ENCODE measurements at regions not wholly inside any gene's neighbourhood (a gene's known extent, or its start where the extent isn't known, plus 50 kb on each side); places are given as distances from the start of the nearest gene placed in this dataset.

DNA sequence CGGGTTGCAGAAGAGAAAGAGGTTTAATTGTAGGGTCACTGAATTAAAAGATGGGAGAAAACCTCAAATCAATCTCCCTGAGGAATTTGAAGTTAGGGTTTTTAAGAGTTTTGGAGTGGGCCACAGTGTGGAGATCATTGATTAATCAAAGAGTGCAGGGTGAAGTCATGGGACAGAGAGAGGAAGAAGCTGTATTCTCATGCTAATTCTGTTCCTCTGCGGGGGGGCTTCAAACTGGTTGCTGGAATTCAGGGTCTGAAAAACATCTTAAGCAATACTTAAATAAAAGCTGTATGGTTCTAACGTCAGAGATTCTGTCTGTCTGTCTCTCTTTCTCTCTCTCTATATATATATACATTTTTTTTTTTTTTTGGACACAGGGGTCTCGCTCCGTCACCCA is 169.8 kb upstream of the SPATS2L start:
- CTCF ChIA-PET (ENCODE audit: unreplicated experiment) = no interaction called here
- intact Hi-C loops (cut with micrococcal nuclease; ENCODE audit: unreplicated experiment) = no loop called here
- H3K27ac ChIP-seq (ENCODE audit: low read depth, low read length, poor library complexity, severe bottlenecking) = no peak overlapping the region
- H3K4me3 ChIP-seq (ENCODE audit: low read depth, low read length, poor library complexity, severe bottlenecking) = no peak overlapping the region
- no TSS peak for BruUV-seq (replicated peaks)
- H3K79me2 ChIP-seq (ENCODE audit: insufficient read depth, low read depth, low read length) = no peaks in the 10 kb centered on the region
- TF ChIP-seq, protein P1, sequence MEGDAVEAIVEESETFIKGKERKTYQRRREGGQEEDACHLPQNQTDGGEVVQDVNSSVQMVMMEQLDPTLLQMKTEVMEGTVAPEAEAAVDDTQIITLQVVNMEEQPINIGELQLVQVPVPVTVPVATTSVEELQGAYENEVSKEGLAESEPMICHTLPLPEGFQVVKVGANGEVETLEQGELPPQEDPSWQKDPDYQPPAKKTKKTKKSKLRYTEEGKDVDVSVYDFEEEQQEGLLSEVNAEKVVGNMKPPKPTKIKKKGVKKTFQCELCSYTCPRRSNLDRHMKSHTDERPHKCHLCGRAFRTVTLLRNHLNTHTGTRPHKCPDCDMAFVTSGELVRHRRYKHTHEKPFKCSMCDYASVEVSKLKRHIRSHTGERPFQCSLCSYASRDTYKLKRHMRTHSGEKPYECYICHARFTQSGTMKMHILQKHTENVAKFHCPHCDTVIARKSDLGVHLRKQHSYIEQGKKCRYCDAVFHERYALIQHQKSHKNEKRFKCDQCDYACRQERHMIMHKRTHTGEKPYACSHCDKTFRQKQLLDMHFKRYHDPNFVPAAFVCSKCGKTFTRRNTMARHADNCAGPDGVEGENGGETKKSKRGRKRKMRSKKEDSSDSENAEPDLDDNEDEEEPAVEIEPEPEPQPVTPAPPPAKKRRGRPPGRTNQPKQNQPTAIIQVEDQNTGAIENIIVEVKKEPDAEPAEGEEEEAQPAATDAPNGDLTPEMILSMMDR (conservative IDR thresholded peaks at IDR 0.05; ENCODE audit: low read length) = no peak
- TF ChIP-seq EZH2phosphoT487 (IDR thresholded peaks at IDR 0.05; ENCODE audit: borderline replicate concordance, low read depth, low read length) = no peak
- H3K4me1 ChIP-seq (ENCODE audit: insufficient read depth, low read length, poor library complexity, severe bottlenecking) = no peaks in the 10 kb centered on the region
- no peaks in the 10 kb centered on the region for H3K9me2 ChIP-seq (ENCODE audit: insufficient read depth, low read length)
- no peak overlapping the region for H2AFZ ChIP-seq (ENCODE audit: low read length)
- no peak for DNase-seq (ENCODE audit: low spot score)
- H3K4me2 ChIP-seq (ENCODE audit: low read length) = no peak overlapping the region
- no peaks in the 10 kb centered on the region for H4K20me1 ChIP-seq (ENCODE audit: insufficient read depth, low read length)
- no peaks in the 10 kb centered on the region for H3K9me3 ChIP-seq (ENCODE audit: low read length)
- H3K36me3 ChIP-seq (ENCODE audit: insufficient read depth, low read length) = no peaks in the 10 kb centered on the region
- POLR2A ChIA-PET = interaction anchor here (0.5 to 1.2 kb wide), 2 partner anchors 17 to 1182 kb away, joined by 3 to 5 read pairs; no protein-coding TSS in a partner anchor

- H3K4me1 ChIP-seq (ENCODE audit: insufficient read depth, low read length, poor library complexity, severe bottlenecking) = no peaks in the 10 kb centered on the region
- intact Hi-C loops (cut with micrococcal nuclease; ENCODE audit: unreplicated experiment) = no loop called here
These were observed 169.2 kb upstream of the SPATS2L start for GRCh38 chr2:200137271-200137670.

DNA sequence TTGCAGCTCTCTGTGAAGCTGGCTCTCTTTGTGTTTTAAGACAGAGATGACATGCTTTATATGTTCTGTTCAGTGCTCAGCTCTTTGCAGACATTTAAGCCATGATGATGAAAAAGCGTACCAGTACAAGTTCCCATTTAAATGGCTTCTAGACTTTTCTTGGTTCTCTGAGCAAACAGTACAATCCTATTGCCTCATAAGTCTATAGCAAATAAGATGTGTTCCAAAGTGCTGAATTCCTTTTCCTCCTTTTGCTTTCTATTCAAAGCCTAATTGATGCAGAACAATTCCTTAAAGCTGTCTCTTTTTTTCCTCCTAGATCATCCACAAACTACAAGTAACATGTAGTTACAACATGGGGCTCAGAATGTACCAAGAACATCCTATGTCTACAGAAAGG is 168.8 kb upstream of the SPATS2L start:
- ChIA-PET CTCF (ENCODE audit: unreplicated experiment) (no interaction called here), POLR2A (interaction anchor here (1.2 kb wide), 1 partner anchor 18 kb away, joined by 3 read pairs; no protein-coding TSS in a partner anchor)
- intact Hi-C loops (cut with micrococcal nuclease; ENCODE audit: unreplicated experiment) = no loop called here
- no peaks in the 10 kb centered on the region for H3K9me2 ChIP-seq (ENCODE audit: insufficient read depth, low read length)
- DNase-seq (ENCODE audit: low spot score) = no peak
- no peaks in the 10 kb centered on the region for H3K9me3 ChIP-seq (ENCODE audit: low read length)
- H2AFZ ChIP-seq (ENCODE audit: low read length) = no peak overlapping the region
- no peak overlapping the region for H3K4me2 ChIP-seq (ENCODE audit: low read length)
- H3K4me3 ChIP-seq (ENCODE audit: low read depth, low read length, poor library complexity, severe bottlenecking) = no peak overlapping the region
- H3K27ac ChIP-seq (ENCODE audit: low read depth, low read length, poor library complexity, severe bottlenecking) = no peak overlapping the region
- no TSS peak for BruUV-seq (replicated peaks)
- H3K79me2 ChIP-seq (ENCODE audit: insufficient read depth, low read depth, low read length) = no peaks in the 10 kb centered on the region
- TF ChIP-seq EZH2phosphoT487 (IDR thresholded peaks at IDR 0.05; ENCODE audit: borderline replicate concordance, low read depth, low read length) = no peak
- TF ChIP-seq, protein P1 (conservative IDR thresholded peaks at IDR 0.05; ENCODE audit: low read length) = no peak
- H3K36me3 ChIP-seq (ENCODE audit: insufficient read depth, low read length) = no peaks in the 10 kb centered on the region
- H3K4me1 ChIP-seq (ENCODE audit: insufficient read depth, low read length, poor library complexity, severe bottlenecking) = no peaks in the 10 kb centered on the region
- no peaks in the 10 kb centered on the region for H4K20me1 ChIP-seq (ENCODE audit: insufficient read depth, low read length)

More at GRCh38 chr2:200137271-200137670, 169.2 kb upstream of the SPATS2L start:
- H4K20me1 ChIP-seq (ENCODE audit: insufficient read depth, low read length) = no peaks in the 10 kb centered on the region
- H3K79me2 ChIP-seq (ENCODE audit: insufficient read depth, low read depth, low read length) = no peaks in the 10 kb centered on the region
- no peak overlapping the region for H3K27ac ChIP-seq (ENCODE audit: low read depth, low read length, poor library complexity, severe bottlenecking)
- H3K4me3 ChIP-seq (ENCODE audit: low read depth, low read length, poor library complexity, severe bottlenecking) = no peak overlapping the region
- CTCF ChIA-PET (ENCODE audit: unreplicated experiment) = no interaction called here
- no peaks in the 10 kb centered on the region for H3K36me3 ChIP-seq (ENCODE audit: insufficient read depth, low read length)
- no peaks in the 10 kb centered on the region for H3K9me3 ChIP-seq (ENCODE audit: low read length)
- no peak overlapping the region for H3K4me2 ChIP-seq (ENCODE audit: low read length)
- no peak for DNase-seq (ENCODE audit: low spot score)
- TF ChIP-seq EZH2phosphoT487 (IDR thresholded peaks at IDR 0.05; ENCODE audit: borderline replicate concordance, low read depth, low read length) = no peak
- TF ChIP-seq, protein P1 (conservative IDR thresholded peaks at IDR 0.05; ENCODE audit: low read length) = no peak
- POLR2A ChIA-PET = interaction anchor here (1.2 kb wide), 1 partner anchor 18 kb away, joined by 3 read pairs; no protein-coding TSS in a partner anchor
- BruUV-seq (replicated peaks) = no TSS peak
- no peaks in the 10 kb centered on the region for H3K9me2 ChIP-seq (ENCODE audit: insufficient read depth, low read length)
- no peak overlapping the region for H2AFZ ChIP-seq (ENCODE audit: low read length)

Measured in OCI-LY7 (cell line).